HG03066 (cell line): ENCODE measurements at regions not wholly inside any gene's neighbourhood (a gene's known extent, or its start where the extent isn't known, plus 50 kb on each side); places are given as distances from the start of the nearest gene placed in this dataset.

ENCODE experiments used
- ATAC-seq: cut with Tn5 transposase; IDR thresholded peaks from one replicate; pipeline ENCODE4 v1.9.1; 2021; ENCODE audit warnings: low read depth; ENCODE audit not compliant: unreplicated experiment

GRCh38 chr4:38189445-38189844 lies 229.2 kb downstream of the PTTG2 start:
- no peak for ATAC-seq

DNA sequence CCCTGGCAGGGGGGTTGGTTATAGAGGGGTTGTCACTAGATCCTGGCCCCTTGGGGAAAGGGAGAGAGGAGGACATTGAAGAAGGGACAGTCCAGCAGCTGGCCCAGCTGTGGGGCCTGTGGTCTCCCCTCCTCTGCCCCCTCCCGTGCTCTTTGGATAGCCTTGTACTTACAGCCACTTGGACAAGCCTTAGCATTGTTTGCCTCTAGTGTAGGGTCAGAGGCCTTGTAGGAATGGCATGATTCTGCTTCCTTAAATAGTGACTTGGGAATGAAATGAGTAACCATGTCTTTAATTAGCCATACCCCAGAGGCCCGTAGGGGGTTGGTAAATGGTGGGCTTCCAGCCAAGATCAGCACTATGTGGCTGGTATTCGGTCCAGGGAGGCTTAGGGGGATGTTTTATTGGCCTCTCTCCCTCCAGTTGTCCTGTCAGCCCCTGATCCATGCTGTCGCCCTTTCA lies 230.6 kb downstream of the PTTG2 start:
- ATAC-seq: no peak

GRCh38 chr4:38192516-38192915 lies 232.3 kb downstream of the PTTG2 start:
- no peak for ATAC-seq

DNA sequence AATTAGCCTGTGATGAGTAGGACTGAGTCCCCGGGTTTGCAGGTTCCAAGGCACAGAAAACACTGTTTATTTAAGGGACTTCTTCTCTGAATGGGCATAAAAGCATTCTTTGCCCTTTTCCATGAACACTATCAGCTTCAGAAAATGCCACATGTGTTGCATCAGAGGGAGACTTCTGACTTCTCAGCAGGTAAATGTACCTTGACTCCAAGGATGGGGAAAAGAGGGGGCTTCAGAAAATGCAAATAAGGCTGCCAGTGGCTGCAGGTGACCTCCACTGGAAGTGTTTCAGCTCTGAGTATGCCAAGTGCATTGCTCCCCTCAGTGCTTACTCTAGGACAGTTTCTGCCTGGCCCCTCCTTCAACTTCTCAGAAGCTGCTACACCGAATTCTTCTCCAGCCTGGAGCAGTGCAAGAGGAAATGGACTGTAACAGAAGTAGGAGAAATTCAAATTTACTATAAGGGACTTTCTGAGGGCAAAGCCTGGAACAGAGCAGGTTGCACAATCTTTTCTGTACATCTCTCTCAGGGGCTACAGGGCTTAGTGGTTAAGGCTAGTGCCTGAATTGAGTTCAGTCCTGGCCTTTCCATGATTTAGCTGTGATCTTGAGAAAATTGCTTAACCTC lies 233.2 kb downstream of the PTTG2 start:
- no peak for ATAC-seq

- no peak for ATAC-seq
These were observed 233.9 kb downstream of the PTTG2 start for GRCh38 chr4:38194047-38194602.

GRCh38 chr4:38195486-38195885 lies 235.3 kb downstream of the PTTG2 start:
- no peak for ATAC-seq

DNA sequence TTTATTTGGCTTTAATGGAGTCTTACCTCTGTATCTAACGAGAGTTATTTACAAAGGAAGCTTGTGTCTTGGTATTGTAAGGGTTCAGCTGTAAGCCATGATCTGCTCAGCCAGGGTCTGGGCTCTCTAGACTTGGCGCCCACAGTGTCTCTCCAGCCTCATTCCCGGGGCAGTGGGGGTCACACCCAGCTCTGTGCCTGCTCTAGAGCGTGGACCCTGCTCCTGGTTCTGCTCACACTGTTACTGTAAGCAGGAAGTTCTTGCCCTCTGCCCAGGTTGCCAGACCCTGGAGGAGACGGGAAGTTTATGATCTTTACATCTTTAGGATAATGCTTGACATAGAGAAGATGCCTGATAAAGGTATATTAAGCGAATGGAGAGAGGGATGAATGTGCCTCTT lies 235.7 kb downstream of the PTTG2 start:
- ATAC-seq: no peak

- no peak for ATAC-seq
These were observed 242.0 kb downstream of the PTTG2 start for GRCh38 chr4:38202242-38202641.

DNA sequence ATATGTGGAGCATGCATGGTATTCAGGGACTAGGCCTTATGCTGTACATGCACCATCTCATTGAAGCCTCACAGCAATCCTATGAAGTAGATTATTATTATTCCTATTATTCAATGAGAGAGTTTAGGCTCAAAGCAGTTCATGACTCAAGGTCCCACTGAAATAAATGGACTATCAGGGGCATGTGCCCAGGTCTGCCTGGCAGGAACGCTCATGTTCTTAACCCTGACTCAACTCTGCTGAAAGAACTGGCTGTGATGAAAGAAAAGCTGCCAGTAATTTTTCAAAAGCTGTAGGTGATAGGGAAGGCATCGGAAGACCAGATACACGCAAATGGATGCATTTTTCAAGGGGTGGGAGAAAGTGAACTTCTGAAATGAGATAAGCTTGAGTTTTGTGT lies 243.4 kb downstream of the PTTG2 start:
- ATAC-seq: no peak

DNA sequence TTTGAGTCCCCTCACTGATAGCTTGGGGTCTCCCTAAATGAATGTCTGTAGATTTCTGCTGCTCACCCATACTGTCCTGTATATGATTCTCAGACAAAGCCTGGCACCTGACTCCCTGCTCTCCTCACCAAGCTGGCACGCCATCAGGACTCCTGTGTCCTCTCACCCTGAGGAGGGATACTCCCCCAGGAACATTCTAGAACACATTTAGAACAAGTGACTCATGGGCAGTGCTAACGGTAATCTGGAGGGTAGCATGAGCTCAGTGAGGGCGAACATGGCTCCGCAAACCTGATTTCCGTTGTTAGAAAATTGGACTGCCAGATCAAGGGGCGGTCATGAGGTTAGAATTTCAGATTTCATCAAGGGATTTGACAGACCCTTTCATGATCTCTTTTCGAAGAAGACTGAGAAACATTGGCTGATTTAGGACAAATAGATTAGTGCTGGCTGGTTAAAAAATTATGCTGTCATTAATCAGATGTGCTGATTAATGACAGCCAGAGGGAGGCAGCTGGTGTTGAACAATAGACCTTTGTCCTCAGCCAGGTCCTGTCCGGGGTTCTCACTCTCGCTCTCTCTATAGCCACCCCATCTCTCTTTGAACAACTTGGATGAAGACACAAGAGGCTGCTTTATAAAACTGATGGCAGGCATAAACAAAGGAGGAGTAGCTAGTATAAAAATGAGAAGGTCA lies 244.3 kb downstream of the PTTG2 start:
- ATAC-seq: no peak

- no peak for ATAC-seq
These were observed 245.1 kb downstream of the PTTG2 start for GRCh38 chr4:38205261-38205660.

DNA sequence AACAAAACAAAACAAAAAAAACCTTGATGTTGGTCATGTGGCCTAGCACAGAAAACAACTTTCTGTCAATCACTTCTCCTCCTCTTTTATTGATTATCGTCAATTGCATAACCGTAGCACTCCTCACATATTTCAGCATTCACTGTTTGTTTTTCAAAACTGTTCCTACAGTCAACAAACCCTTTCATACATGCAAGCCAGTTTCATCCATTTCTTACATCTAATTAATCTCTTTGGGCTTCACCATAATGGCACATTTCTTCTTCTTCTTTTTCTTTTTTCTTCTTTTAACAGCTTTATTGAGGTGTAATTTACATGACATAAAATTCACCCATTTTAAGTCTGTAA lies 246.9 kb downstream of the PTTG2 start:
- no peak for ATAC-seq

- ATAC-seq: no peak
These were observed 249.5 kb downstream of the PTTG2 start for GRCh38 chr4:38209654-38210053.

DNA sequence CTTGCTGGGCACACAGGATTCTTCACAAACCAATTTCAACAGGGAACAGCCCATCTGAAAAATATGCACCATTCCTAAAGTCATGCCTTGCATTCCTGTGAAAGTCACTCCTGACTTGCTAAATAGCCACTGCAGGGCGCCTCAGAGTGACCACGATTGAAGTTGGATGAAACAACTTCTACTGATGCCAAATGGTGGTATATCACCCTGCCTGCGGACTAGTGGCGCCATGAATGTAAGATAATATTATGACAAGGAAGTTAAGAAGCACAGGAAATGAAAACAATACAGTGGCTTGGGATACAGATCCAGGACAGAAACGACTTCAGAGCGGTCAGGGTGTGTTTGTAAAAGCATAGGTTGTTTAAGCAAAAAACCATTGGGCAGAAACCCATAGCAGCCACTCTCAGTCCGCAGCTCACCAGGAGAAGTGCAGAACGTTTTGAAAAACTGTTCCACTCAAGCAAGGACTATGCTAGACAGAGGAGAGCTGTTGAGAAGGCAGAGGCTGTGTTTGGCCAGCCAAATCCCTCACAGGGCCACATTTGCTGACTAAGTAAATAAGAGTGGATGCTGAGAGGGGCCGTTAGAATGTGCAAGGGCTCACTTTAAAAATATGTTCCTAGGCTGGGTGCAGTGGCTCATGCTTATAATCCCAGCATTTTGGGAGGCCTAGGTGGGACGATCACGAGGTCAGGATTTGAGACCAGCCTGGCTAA lies 250.4 kb downstream of the PTTG2 start:
- ATAC-seq: no peak

DNA sequence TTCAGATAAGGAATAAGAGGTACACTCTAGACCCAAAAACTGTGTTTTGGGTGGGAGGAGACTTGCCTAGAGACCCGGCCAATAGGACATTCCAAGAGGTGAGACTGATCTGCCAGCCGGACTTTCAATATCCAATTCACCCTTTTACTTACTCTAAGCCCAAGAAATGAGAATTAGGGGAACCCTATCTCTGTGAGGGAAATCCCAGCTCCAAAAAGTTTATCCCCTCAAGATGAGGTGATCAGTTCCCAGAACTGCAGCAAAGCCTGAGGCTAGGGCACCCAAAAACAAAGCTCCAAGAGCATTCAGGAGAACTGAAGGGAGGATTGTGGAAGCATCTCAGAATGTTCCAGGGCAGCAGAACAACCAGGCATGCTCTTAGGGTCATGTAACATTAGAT lies 251.7 kb downstream of the PTTG2 start:
- no peak for ATAC-seq

- ATAC-seq: no peak
These were observed 253.0 kb downstream of the PTTG2 start for GRCh38 chr4:38213083-38213805.

DNA sequence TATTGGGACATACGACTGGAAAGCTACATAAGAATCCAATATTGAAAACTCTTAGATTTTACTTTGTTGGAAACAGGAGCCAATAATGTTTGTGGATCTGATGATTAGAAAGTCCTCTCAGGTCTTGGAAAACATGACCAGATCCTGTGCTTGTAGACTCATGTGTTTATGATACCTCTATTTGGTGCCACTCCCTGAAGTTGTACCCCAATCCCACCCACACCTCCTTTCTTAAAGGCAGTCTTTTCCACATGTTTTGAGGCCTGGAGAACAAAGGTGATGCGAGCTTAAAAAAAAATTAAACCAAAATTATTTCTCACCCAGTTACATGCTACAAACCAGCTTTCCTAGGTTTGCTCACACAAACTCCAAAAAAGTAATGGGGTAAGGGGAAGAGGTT lies 262.7 kb downstream of the PTTG2 start:
- no peak for ATAC-seq

- no peak for ATAC-seq
These were observed 263.1 kb downstream of the PTTG2 start for GRCh38 chr4:38223306-38223705.

DNA sequence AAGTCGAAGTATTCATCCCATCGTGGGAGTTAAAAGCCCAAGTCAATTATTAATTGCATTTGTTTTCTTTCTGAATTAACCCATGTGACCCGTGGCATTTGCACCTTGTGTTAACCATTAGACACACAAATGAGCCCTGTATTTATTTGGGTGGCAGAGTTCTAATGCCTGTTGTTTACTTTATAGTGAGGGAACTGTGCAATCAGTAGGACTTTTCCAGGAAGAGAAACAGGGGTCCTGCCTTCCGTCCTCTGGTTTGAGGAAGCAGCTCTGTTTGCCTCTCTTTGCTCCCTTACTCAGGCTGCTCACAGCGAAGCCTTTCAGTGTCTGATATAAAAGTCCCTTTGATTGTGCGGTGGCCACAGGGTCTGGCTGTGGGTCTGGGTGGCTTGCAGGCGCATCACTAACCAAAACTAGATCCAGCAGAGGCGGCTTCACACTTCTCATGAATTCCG lies 263.6 kb downstream of the PTTG2 start:
- no peak for ATAC-seq

GRCh38 chr4:38224850-38225249 lies 264.7 kb downstream of the PTTG2 start:
- ATAC-seq: no peak

- no peak for ATAC-seq
These were observed 266.0 kb downstream of the PTTG2 start for GRCh38 chr4:38226170-38226569.
